ENCODE measurements at regions not wholly inside any gene's neighbourhood (a gene's known extent, or its start where the extent isn't known, plus 50 kb on each side); places are given as distances from the start of the nearest gene placed in this dataset.

DNA sequence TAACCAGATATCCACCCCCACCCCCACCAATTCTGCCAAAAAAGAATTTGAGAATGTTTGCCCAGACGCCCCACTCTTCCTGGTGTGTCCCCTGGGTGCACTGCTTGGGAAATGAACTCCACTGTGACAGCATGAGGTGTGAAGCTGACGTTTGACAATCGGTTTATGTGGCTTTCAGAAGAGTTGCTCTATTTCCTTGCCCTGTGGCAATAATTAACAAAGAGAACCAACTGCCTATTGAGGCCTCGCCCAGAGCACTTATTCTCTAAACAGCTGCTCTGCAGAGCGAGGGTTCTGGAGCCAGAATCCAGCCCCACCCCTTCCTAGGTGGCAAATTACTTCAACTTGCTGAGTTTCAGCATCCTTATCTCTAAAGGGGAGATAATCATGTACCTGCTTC lies 115.8 kb upstream of the SIX3 start:
- H3K9me2 ChIP-seq (replicated peaks; ENCODE audit: low read depth, low read length): no peaks in the 10 kb centered on the region
- H3K4me2 ChIP-seq (ENCODE audit: low read depth, low read length, poor library complexity, severe bottlenecking): no peak overlapping the region
- H3K79me2 ChIP-seq (ENCODE audit: insufficient read depth, low read length): no peaks in the 10 kb centered on the region

DNA sequence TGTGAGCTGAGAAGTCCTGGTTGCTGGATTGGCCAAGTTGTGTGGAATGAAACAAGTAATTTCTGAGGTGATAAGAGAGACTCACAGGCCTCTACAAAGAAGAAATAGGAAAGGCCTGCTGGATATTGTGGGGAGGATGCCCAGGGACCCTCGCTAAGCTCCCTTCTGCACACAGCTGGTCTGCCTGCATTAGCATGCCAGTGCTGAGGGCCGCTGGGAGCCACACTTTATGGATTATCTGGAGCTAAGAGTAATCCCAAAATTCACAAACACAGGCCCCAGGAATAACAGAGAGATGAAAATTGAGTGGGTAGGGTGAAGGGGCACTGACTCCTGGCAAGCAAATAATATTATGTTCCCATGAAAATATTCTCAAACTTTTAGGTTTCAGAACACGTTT lies 114.9 kb upstream of the SIX3 start:
- no peaks in the 10 kb centered on the region for H3F3A ChIP-seq (ENCODE audit: low read depth)
- no peak overlapping the region for H3K4me2 ChIP-seq (ENCODE audit: low read depth, low read length, poor library complexity, severe bottlenecking)
- H3K79me2 ChIP-seq (ENCODE audit: insufficient read depth, low read length): no peaks in the 10 kb centered on the region
- H3K9me3 ChIP-seq (ENCODE audit: insufficient read depth, low read depth, low read length): no peaks in the 10 kb centered on the region
- H2AFZ ChIP-seq (ENCODE audit: low read length): no peak overlapping the region
- no peak overlapping the region for H3K9ac ChIP-seq (ENCODE audit: low read depth, low read length, poor library complexity, severe bottlenecking)
- H3K4me3 ChIP-seq (ENCODE audit: low read length, poor library complexity, severe bottlenecking): no peak overlapping the region
- H3K27me3 ChIP-seq (ENCODE audit: insufficient read depth, low read length, poor library complexity, severe bottlenecking): no peaks in the 10 kb centered on the region
- no peaks in the 10 kb centered on the region for H3K36me3 ChIP-seq (ENCODE audit: insufficient read depth, low read length)
- no peaks in the 10 kb centered on the region for H3K4me1 ChIP-seq (ENCODE audit: insufficient read depth, low read length, poor library complexity, severe bottlenecking)
- TF ChIP-seq EZH2phosphoT487 (IDR thresholded peaks at IDR 0.05; ENCODE audit: borderline replicate concordance): no peak
- TF ChIP-seq, protein P1, sequence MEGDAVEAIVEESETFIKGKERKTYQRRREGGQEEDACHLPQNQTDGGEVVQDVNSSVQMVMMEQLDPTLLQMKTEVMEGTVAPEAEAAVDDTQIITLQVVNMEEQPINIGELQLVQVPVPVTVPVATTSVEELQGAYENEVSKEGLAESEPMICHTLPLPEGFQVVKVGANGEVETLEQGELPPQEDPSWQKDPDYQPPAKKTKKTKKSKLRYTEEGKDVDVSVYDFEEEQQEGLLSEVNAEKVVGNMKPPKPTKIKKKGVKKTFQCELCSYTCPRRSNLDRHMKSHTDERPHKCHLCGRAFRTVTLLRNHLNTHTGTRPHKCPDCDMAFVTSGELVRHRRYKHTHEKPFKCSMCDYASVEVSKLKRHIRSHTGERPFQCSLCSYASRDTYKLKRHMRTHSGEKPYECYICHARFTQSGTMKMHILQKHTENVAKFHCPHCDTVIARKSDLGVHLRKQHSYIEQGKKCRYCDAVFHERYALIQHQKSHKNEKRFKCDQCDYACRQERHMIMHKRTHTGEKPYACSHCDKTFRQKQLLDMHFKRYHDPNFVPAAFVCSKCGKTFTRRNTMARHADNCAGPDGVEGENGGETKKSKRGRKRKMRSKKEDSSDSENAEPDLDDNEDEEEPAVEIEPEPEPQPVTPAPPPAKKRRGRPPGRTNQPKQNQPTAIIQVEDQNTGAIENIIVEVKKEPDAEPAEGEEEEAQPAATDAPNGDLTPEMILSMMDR (conservative IDR thresholded peaks at IDR 0.05; ENCODE audit: low read length): no peak
- H3K9me2 ChIP-seq (replicated peaks; ENCODE audit: low read depth, low read length): no peaks in the 10 kb centered on the region
- H4K20me1 ChIP-seq (ENCODE audit: insufficient read depth, low read length, poor library complexity, severe bottlenecking): no peaks in the 10 kb centered on the region

More for the DNA sequence above, 115.8 kb upstream of the SIX3 start:
- no peaks in the 10 kb centered on the region for H3K9me3 ChIP-seq (ENCODE audit: insufficient read depth, low read depth, low read length)
- H4K20me1 ChIP-seq (ENCODE audit: insufficient read depth, low read length, poor library complexity, severe bottlenecking): no peaks in the 10 kb centered on the region
- no peaks in the 10 kb centered on the region for H3K36me3 ChIP-seq (ENCODE audit: insufficient read depth, low read length)
- TF ChIP-seq, protein P1 (conservative IDR thresholded peaks at IDR 0.05; ENCODE audit: low read length): no peak
- no peak for TF ChIP-seq EZH2phosphoT487 (IDR thresholded peaks at IDR 0.05; ENCODE audit: borderline replicate concordance)
- no peak overlapping the region for H3K9ac ChIP-seq (ENCODE audit: low read depth, low read length, poor library complexity, severe bottlenecking)
- no peaks in the 10 kb centered on the region for H3K4me1 ChIP-seq (ENCODE audit: insufficient read depth, low read length, poor library complexity, severe bottlenecking)
- H3F3A ChIP-seq (ENCODE audit: low read depth): no peaks in the 10 kb centered on the region
- H3K4me3 ChIP-seq (ENCODE audit: low read length, poor library complexity, severe bottlenecking): no peak overlapping the region
- no peaks in the 10 kb centered on the region for H3K27me3 ChIP-seq (ENCODE audit: insufficient read depth, low read length, poor library complexity, severe bottlenecking)
- no peak overlapping the region for H2AFZ ChIP-seq (ENCODE audit: low read length)

DNA sequence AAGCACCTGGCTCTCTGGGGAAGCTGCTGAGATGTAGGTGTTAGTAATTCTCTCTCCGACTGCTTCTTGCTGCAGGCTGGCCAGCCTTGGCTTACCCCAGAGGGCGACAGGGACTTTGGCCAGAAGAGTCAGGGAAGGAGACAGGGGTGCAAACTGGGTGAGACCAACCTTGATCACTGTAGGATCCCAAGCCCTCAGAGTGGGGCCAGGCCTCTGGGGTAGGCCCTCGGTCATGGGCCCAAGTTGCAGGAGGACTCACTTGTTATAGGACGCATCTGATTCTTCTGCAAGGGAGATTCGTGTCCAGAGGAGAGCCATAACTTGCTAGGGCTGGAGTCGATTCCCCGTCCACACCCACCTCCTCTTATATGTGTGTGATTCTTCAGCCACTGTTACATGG lies 111.7 kb upstream of the SIX3 start:
- H3K4me1 ChIP-seq (ENCODE audit: insufficient read depth, low read length, poor library complexity, severe bottlenecking): no peaks in the 10 kb centered on the region
- H2AFZ ChIP-seq (ENCODE audit: low read length): no peak overlapping the region
- H3K4me2 ChIP-seq (ENCODE audit: low read depth, low read length, poor library complexity, severe bottlenecking): no peak overlapping the region
- H4K20me1 ChIP-seq (ENCODE audit: insufficient read depth, low read length, poor library complexity, severe bottlenecking): no peaks in the 10 kb centered on the region
- TF ChIP-seq EZH2phosphoT487 (IDR thresholded peaks at IDR 0.05; ENCODE audit: borderline replicate concordance): no peak
- TF ChIP-seq, protein P1 (conservative IDR thresholded peaks at IDR 0.05; ENCODE audit: low read length): no peak
- H3K9me2 ChIP-seq (replicated peaks; ENCODE audit: low read depth, low read length): no peaks in the 10 kb centered on the region
- no peak overlapping the region for H3K4me3 ChIP-seq (ENCODE audit: low read length, poor library complexity, severe bottlenecking)
- no peaks in the 10 kb centered on the region for H3F3A ChIP-seq (ENCODE audit: low read depth)
- no peaks in the 10 kb centered on the region for H3K79me2 ChIP-seq (ENCODE audit: insufficient read depth, low read length)
- H3K27me3 ChIP-seq (ENCODE audit: insufficient read depth, low read length, poor library complexity, severe bottlenecking): no peaks in the 10 kb centered on the region
- H3K9ac ChIP-seq (ENCODE audit: low read depth, low read length, poor library complexity, severe bottlenecking): no peak overlapping the region
- no peaks in the 10 kb centered on the region for H3K36me3 ChIP-seq (ENCODE audit: insufficient read depth, low read length)
- H3K9me3 ChIP-seq (ENCODE audit: insufficient read depth, low read depth, low read length): no peaks in the 10 kb centered on the region

Measured in Loucy (cell line).